NOMO-1 treated with dmso at 0.1 percent for 144 hours (cell line): ENCODE measurements at regions not wholly inside any gene's neighbourhood (a gene's known extent, or its start where the extent isn't known, plus 50 kb on each side); places are given as distances from the start of the nearest gene placed in this dataset.

Source experiments
- DNase-seq: peaks from one replicate; lab custom pipeline; 2025; ENCODE audit not compliant: unreplicated experiment; lab: John Stamatoyannopoulos, UW

DNA sequence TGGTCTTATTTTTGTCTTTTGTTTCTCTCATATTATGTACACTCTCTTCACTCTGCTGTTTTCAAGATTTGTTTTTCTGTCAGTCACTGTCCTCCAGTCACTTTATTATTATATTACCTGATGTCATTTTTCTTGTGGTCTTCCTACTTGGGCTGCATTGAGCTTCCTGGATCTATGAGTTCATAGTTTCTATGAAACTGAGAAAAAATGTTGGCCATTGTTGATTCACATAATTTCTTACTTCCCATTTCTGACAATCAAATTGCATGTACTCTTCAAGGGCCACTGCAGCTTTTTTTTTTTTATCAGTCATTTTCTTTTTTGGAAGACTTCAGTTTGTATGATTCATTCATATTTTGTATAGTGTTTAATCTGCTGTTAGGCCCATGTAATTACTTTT is 1180.6 kb upstream of the GBE1 start:
- no peak for DNase-seq

DNA sequence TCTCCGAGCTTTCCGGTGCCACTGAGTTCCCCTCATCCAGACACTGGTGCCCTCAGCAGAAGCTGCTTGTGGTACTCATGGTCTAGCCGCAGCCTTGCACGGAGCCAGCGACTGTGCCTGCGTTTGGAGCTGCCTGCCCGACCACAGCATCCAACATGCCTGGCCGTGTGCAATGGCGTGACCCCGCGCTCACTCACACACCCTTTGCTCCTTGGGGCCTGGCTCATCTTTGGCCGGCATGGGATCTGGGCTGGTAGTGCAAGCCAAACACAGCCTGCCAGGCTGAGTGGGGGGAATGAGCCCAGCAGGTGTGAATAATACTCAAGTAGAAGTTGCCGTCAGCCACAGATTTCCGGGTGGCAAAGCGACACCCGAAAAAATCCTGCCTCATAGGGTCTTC is 1178.7 kb upstream of the GBE1 start:
- no peak for DNase-seq

DNA sequence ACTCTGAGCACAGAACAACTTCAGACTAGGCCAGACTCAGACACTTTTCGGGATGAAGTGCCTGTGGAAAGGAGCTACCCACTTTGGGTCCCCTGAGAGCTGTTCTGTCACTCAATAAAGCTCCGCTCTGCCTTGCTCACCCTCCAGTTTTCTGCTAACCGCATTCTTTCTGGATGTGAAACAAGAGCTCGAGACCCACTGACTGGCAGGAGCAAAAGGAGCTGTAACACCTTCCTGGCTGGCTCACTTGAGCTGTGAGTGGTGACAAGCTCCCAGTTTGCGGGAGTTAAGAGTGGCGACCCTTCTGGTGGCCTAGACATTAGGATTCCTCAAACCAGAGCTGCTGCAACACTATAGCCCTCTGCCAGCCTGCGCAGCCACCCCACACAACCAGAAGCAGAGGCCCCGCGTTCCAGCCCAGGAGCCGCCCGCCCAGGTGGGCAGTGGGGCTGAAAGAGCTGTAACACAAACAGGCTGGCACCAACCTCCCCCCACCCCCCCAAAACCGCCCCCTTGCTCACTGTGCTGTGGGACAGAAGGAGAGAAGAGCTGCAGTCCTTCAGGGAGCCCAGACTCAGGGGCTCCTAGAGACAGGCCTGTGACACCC is 1178.1 kb upstream of the GBE1 start:
- no peak for DNase-seq

DNA sequence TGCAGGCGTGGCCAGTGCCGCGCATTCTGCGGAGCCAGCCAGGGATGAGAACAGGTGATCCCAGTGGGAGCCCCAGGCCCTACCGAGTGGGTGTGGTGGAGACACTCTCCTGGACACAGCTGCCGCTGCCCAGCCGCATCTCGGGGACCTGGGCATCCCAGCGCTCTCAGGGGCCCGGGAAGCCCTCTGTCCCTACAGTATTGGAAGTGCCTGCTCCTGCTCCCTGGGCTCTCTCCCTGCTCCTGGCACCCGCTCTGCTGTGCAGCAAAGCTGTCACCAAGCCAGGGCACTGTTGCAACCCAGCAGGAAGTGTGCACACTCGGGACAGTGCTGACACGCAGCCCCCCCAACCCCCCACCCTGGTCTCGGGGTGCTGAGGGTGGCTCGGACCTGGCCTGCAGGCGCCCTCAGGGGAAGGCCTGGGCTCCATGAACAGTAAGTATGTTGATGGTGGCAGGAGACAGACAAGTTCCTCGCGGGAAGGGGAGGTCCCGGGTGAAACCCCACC is 1177.4 kb upstream of the GBE1 start:
- no peak for DNase-seq

DNA sequence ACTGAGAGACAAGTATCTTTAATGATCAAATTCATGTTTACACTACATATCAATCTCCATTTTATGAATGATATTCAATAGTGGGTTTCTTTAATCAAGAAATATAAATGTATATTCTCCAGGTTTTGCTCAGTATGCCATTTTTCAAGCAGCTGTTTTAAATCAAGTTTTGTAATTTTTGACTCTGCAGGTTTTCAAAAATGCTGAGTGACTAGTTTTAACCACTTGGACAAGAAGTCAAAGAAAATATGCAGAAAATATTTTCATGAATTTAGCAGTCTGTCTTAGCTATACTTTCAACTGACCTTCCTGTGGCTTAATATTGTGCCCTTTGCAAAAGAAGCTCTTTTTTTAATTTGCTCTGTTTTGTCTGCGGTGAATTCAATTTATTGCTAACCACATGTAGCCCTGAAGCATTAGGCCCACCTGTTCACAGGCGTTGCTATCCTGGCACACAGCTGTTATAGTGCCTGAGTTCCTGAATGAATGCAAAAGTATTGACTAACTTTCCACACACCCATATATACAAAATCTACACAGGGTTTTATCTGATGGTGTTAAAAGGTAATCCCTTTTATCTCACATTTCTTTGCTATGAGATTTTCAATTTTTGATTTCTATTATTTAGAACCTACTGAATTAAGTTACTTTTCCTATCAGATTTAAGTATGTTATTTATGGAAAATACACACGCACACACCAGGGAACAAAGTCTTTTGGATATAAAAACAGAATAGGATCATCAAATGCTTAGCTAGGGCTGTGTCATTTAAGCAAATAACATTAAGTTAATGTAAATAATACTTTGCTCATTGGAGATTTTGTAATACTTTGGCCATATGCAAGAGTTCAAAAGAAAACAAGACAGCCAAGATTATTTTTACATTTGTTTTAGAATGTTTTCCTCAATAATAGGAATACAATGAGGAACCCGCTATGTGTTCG is 1166.1 kb upstream of the GBE1 start:
- no peak for DNase-seq

DNA sequence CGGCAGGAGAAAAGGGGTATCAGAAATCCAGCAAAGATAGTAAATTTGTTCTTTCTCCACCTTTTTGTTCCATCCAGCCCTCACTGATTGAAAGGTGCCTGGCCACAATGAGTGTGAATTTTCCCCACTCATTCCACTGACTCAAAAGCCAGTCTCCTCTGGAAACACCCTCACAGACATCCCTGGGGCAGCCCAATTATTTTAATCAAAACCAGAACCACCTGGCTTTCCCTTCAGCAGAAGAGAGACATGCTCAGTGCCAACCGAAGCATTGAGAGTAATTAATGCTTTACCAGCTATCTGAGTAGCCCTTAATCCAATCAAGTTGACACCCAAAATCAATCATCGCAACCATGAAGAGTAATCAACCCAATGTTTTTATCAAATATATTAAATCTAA is 1129.6 kb upstream of the GBE1 start:
- DNase-seq: no peak

DNA sequence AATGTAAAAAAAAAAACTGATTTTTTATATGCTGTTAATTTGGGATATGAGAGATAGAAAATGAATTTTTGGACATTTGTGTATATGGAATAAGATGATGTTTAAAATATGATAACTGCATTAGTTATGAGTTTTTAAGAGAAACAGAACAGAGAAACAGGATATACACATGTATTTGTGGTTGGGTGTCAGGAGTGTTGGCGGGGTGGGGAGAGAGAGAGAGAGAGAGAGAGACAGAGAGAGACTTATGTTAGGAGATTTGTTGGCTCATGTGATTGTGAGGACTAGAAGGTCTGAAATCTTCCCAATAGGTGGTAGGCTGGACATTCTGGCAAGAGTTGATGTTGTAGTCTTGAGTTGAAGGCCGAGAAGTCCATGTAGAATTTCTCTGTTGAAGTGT is 1121.6 kb upstream of the GBE1 start:
- DNase-seq: no peak

DNA sequence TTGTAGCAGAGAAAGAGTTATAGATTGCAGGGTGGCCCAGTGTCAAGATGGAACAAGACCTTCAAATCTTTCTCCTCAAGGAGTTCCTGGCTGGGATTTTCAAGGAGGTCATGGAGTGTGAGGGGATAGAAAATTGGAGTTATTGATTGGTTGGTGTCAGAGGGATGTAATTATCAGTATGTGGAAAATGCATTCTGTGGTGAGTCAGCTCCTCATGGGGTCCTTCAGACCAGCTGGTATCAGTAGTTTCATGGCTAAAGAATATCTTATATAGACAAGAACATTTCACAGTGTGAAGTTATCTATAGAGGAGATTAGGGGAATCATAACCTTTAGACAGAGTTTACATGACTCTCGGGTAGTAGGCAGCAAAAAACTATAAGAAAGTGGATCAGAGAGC is 1114.0 kb upstream of the GBE1 start:
- DNase-seq: no peak

DNA sequence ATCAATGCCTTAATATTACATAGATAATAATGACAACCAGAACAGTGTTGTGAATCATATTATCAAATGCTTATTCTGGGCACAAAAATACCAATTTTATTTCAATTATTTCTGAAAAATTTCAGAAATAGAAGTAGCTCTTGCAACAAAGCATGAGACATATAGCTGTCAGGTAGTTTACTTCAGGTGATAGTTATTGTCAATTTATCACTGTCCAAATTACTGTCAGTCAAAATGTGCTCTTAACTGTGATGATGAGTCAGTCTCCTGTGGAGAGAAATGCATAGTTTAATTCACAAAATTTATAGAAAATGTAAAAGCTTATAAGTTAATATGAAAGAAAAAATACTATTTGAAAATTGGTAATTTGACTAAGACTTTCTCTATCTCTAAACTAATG is 1078.4 kb upstream of the GBE1 start:
- no peak for DNase-seq

DNA sequence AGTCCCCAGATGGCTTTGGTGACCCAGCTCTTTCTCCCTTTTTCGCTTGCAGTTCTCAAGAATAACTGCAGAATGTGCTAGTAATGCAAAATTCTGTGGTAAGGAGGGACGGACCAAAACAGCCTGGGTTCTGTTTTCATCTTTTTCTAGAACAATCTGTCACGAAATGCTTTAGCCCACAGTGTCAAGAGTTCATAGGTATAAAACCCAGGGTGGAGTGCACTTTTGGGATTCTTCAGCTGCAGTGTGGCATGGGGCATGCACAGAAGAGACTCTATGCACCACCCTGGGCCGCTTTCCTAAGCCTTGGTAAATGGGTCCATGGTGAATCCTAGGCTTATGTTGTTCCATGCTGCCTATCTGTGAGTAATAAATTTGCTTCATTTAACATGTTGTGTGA is 1072.7 kb upstream of the GBE1 start:
- no peak for DNase-seq

DNA sequence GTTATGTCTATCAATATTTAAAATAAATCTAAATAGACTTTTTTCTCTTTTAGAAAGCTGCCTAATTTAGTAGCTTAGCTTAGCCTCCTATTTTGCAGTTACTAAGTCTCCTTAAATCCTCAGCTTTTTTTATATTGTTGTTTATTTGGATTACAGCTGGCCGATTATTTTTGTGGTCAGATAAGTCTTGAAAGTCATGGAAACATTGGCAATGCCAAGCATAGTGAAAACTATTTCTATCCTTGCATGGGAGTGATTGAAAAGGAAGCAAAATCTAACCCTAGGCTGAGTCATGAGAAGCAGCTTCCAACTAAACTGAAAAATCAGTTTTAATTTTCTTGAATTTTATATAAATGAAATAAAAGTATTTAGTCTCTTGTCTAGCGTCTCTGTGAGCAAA is 1063.0 kb upstream of the GBE1 start:
- DNase-seq: no peak

DNA sequence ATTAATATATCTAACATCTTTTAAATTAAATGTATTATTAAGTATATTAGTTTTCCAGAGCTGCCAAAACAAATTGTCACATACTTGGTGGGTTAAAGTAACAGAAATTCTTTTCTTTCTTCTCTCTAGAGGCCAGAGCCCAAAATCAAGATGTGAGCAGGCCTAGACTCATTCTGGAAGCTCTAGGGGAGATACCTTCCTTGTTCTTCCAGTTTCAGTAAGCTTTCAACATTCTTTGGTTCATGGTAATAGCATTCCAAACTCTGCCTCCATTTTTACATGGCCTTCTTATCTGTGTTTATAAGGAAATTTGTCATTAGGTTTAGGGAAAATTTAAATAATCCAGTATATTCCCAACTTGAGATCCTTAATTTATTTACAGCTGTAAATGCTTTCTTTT is 1054.6 kb upstream of the GBE1 start:
- DNase-seq: no peak

DNA sequence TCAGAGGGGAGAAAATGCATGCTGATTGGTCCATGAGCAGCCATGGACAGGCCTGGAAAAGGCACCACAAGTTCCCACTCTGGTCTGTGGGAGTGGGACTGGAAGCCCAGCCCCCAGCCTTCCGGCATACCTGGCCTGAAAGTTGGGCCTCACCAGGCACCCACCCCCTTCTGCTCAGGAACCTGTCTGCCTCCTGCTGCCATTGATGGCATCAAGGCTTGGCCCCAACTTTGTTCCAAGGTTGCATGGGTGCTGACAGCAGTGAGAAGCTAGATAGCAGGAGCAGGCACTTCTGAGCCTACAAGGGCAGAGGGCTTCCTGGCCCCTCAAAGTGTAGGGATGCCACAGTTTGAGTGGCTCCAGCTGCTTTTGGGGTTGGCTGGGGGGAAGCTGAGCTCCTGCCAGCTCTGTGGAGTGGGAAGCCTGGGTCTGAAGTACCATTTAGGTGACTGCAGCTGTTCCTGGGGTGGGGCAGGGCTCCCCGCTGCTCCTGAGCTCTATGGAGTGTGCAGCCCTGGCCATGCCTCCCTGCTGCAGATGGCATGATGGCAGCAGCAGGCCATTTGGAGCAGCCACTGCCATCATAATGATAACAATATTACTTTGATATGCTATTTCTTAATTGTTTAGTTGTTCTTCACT is 1054.1 kb upstream of the GBE1 start:
- DNase-seq: no peak

DNA sequence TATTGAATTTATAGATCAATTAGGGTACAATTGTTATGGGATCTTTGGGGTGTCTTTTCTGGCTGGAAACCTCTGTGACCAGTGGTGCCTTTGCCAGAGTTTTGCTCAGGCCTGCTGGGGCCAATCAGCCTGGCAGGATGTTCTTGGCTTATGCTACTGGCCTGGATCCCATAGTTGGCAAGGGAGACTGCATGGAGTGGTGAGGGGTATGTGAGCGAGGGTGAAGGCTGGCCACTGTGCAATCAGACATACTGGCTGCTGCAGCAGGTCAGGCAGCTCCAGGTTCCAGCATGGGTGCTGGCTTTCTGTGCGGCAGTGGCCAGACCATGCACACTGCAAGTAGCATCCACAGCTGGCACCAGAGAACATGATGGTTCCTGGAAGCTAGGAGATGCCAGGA is 1053.2 kb upstream of the GBE1 start:
- DNase-seq: no peak

DNA sequence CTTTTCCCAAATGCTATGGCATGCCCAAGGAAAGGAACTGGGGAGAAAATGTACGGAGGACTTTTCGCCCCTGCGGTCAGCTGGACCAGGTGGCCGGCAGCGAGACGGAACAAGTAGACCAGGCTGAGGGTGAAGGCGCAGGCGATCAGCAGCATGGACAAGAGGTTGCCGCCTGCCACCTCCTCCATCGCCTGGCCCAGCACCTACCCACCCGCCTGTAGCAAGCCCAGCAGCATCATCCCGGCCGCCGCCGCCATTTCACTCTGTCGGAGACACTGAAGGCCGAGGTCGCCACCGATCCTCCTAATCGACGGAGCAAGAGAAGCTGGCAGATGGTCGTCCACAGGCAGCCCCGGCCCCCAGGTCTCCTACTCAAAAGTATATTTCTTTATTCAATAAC is 1046.3 kb upstream of the GBE1 start:
- DNase-seq: no peak

DNA sequence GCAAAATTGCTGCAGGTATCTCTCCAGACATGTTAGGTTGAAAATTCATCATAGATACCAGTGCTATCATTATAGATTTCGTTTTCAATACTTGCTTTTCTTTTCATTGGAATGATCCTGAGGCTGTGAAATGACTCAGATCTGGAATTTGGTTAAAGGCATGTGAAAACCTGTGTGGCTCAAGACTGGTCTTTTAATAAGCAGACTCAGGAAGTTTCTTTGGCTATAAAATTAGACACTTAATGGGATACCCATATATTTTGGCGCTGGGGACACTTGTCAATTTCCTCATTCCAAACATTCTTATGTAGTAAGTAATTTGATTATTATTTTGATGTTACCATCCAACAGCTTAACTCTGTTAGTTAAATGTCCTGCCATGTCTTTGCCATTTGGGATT is 1041.1 kb upstream of the GBE1 start:
- no peak for DNase-seq

DNA sequence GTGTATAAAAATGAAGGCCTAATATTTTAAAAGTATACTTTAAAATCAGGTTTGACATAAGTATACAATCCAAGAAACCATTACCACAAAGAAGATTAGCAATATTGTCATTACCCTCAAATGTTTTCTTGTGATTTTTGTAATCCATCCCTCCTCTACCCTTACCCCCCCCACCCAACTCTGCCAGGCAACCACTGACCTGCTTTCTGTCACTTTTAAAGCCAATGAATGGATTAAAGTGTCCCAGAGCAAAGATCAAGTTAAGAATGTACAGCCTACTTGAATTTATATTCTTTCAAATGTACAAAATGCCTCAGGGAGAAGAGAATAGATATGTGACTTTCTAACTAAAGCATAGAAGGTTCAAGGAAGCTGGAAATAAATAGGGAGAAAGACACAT is 1038.8 kb upstream of the GBE1 start:
- no peak for DNase-seq

DNA sequence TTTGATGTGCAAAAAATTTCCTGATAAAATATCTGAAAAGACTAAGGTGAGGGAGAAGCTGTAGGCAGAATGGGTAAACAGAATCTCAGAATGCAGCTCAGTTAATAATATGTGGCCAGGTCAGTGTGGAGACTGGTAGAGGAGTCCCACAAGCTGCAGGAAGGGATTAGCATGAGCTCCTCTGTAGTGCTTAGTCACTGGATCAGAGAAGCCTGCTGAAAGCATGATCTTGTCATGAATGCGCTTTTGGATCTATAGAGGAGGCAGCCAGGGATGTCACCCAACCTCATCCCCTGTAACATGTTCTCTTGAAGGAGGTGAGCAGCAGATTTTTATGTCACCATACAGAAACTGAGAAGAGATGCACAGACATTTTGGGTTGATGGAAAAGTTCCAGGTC is 1035.3 kb upstream of the GBE1 start:
- no peak for DNase-seq

DNA sequence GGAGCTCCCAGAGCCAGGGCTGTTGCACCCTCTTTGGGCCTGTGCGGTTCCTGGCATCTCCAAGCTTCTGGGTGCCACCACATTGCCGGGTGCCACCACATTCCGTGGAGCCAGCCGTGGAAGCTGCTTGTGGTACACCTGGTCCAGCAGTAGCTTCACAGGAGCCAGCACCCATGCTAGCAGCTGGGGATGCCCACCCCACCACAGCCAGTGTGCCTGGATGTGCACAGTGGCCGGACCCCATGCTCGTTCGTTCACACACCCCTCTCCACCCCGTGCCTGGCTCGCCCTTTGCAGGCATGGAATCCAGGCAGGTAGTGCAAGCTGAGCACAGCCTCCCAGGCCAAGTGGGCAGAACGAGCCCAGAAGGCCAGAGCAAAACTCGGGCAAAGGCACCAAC is 1029.8 kb upstream of the GBE1 start:
- DNase-seq: no peak

DNA sequence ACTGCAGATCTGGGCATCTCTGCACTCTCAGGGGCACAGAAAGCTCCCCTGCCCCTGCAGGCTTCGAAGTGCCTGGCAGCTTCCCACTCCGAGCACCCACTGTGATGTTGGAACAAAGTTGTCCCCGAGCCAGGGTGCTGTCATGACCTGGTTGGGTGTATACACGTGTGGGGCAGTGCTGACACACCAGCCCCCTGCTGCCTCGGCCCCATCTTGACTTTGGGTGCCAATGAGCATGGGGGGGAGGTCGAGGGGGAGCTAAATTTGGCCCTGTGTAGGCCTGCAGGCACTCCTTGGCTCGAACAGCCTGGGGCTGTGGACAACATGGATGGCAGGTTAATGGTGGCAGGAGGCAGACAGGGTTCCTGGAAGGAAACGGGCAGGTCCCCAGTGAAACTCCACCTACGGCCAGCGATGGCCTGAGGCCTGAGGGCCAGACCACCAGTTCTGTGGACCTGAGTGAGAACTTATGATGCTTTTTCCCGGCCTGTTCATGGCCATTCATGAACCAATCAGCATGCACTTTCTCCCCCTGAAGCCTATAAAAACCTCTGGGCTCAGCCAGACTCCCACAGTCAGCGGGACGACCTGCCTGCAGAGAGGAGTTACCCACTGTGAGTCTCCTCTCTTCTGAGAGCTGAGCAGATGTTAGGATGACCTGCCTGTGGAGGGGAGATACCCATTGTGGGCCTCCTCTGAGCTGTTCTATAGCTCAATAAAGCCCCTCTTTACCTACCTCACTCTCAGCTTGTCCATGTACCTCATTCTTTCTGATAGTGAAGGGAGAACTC is 1029.1 kb upstream of the GBE1 start:
- no peak for DNase-seq

DNA sequence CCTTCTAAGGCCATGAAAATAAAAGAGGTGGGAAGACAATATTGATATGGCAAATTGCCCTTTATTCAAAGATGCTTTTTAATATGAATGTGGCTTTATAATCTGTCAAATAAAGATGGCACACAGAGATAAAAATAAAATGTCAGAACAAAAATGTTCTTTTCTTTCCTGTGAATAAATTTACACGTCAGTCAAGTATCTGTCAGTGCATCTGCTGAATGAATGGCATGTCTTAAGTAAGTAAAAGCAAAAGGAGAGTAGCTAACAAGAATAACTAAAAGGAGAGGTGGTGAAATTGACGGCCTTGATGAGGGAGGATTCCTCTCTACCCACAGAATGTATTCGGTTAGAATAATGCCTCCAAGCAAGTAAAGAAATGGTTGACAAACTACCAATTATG is 1021.7 kb upstream of the GBE1 start:
- DNase-seq: no peak
